Fibroblast of mammary gland (primary cell): ENCODE measurements at regions not wholly inside any gene's neighbourhood (a gene's known extent, or its start where the extent isn't known, plus 50 kb on each side); places are given as distances from the start of the nearest gene placed in this dataset.

Source experiments
- DNase-seq: peaks from one replicate; pipeline ENCODE4 v3.0.0-alpha.2; 2010; ENCODE audit warnings: low read depth
- H3K4me3 ChIP-seq: 2 replicates; pipeline ENCODE4 v1.5.1; 2011; ENCODE audit warnings: low read depth, mild to moderate bottlenecking, low read length, moderate library complexity; ENCODE audit not compliant: control insufficient read depth
- TF ChIP-seq, protein P1 (sequence below): conservative IDR thresholded peaks from 2 replicates; pipeline ENCODE4 v1.5.1; 2011; ENCODE audit warnings: low read depth, low read length, inconsistent platforms; ENCODE audit not compliant: control insufficient read depth, insufficient read depth

DNA sequence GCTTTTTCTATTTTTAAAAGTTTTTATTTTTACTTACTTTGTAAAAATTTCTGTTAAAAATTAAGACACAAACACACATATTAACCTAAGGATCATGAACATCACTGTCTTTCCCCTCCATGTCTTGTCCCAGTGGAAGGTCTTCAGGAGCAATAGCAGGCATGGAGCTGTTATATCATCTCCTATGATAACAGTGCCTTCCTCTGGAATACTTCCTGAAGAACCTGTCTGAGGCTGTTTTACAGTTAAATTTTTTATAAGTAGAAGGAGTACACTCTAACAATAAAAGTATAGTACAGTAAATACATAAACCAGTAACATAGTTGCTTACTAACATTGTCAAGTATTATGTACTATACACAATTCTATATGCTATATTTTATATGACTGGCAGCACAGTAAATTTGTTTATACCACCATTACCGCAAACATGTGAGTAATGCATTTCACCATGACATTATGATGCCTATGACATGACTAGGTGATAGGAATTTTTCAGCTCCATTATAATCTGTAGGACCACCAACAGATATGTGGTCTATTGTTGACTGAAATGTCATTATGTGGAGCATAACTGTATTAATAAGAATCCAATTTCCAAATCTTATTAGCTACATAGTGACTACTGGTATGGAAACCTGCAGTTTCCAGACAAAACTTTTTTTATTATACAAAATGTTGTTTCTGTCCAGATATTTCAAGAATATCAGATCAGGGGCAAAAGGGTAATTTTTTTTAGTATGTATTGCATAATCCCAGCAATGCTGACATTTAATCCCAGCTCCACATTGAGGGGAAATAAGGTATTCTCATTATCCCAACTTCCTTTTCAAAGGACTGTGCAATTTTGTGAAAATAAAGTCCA, 337.2 kb upstream of the SLC39A10 start:
- DNase-seq = no peak

DNA sequence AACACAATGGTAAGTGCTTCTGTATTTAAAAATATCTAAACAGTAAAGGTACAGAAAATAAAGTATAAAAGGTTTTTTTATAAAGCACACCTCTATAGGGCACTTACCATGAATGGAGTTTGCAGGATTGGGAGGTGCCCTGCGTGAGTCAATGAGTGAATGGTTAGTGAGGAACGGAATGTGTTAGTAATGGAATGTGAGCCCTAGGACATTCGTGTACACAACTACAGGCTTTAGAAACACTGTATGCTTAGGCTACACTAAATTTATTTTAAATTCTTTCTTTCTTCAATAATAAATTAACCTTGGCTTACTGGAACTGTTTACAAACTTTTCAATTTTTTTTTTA, 337.9 kb upstream of the SLC39A10 start:
- no peak overlapping the region for H3K4me3 ChIP-seq
- peak; percentile 70 for DNase-seq
- TF ChIP-seq, protein P1, sequence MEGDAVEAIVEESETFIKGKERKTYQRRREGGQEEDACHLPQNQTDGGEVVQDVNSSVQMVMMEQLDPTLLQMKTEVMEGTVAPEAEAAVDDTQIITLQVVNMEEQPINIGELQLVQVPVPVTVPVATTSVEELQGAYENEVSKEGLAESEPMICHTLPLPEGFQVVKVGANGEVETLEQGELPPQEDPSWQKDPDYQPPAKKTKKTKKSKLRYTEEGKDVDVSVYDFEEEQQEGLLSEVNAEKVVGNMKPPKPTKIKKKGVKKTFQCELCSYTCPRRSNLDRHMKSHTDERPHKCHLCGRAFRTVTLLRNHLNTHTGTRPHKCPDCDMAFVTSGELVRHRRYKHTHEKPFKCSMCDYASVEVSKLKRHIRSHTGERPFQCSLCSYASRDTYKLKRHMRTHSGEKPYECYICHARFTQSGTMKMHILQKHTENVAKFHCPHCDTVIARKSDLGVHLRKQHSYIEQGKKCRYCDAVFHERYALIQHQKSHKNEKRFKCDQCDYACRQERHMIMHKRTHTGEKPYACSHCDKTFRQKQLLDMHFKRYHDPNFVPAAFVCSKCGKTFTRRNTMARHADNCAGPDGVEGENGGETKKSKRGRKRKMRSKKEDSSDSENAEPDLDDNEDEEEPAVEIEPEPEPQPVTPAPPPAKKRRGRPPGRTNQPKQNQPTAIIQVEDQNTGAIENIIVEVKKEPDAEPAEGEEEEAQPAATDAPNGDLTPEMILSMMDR = no peak

More for the DNA sequence above, 337.2 kb upstream of the SLC39A10 start:
- TF ChIP-seq, protein P1 = no peak
- H3K4me3 ChIP-seq = no peak overlapping the region

DNA sequence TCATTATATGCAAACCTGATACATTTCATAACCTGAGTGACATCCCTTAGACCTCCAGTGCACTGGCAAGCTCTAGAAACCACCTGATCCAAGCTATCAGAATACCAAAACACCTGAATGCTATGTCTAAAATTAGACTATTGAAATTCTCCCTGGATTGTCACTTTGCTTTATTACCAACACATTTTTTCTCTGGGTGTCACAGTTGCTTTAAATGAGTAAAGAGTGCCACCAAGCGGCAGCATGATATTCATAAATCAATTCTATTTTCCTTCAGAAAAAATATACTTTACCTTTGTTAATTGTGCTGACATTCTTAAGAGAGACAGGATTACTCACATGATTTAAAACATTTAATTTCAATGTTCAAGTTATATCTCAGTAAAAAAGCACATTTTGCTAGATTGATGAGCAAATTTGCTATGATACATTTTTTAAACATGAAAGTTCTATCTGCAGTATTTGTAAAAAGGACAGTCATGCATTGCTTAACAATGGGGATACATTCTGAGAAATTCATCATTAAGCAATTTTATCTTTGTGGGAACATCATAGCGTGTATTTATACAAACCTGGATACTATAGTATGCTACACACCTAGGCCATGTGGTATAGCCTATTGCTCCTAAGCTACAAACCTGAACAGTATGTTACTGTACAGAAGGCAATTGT, 338.4 kb upstream of the SLC39A10 start:
- TF ChIP-seq, protein P1 = peak; percentile 53
- peak; percentile 49 for DNase-seq
- H3K4me3 ChIP-seq = no peak overlapping the region

DNA sequence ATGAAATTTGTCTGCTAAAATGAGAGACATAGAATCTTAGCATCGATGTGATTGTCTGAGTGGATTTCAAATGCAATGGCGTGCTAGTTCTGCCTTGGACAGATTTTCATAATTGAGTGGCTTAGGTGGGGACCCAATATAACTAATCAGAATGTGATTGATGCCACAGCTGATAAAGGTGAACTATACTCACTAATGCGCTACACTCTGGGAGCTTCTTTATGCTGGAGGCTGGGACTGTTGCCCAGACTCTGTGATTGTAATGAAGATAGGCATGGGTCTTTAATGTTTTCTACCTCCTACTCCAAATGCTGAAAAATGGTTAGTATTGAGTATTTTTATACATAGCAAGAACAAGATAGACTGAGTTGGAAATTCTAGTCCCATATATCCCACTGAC, 339.5 kb upstream of the SLC39A10 start:
- TF ChIP-seq, protein P1 = no peak
- DNase-seq = no peak
- H3K4me3 ChIP-seq = no peak overlapping the region

DNA sequence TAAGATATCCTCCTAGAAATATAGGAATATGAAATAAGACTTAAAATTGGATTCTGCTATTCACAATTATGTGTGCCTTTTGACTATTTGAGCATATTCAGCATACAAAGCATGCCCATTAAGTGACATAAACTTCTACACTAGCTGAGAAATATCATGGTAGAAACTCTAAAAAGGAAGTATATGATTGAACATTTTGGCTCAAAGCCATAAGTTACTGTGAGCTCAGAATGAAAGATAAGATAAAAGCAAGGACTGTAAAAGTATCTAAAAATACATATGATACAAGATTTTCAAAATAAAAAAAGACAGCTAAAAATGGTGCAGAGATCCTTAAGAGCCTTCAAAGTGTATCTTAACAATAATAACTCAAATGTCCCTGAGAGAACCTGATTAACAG, 340.5 kb upstream of the SLC39A10 start:
- no peak overlapping the region for H3K4me3 ChIP-seq
- TF ChIP-seq, protein P1 = no peak
- no peak for DNase-seq

DNA sequence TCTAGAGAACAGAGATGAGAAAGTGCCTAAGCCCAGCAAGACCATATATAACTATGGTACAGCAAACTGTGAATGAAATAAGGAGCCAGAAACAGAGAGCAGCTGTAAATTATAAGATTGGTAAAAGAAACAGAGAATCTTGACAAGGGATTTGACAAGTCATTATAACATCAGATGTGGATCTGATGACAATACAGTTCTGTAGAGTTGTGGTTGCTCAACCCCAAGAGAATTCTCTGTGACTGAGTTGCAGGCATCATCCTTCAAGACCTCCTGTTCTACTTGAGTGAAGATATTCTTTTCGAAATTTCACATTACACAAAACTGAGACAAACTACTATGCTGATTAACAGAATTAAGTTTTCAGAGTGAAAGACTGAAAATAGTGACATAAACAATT, 343.1 kb upstream of the SLC39A10 start:
- TF ChIP-seq, protein P1 = no peak
- no peak for DNase-seq
- no peak overlapping the region for H3K4me3 ChIP-seq
